Superior temporal gyrus (tissue), 1 donor: ENCODE measurements at regions not wholly inside any gene's neighbourhood (a gene's known extent, or its start where the extent isn't known, plus 50 kb on each side); places are given as distances from the start of the nearest gene placed in this dataset.

Experiments used
- DNase-seq: peaks from one replicate; pipeline ENCODE4 v3.0.0-alpha.2; 2016; ENCODE audit errors: extremely low spot score

GRCh38 chr10:129101232-129101980 lies 365.6 kb upstream of the MGMT start:
- DNase-seq, result no peak

DNA sequence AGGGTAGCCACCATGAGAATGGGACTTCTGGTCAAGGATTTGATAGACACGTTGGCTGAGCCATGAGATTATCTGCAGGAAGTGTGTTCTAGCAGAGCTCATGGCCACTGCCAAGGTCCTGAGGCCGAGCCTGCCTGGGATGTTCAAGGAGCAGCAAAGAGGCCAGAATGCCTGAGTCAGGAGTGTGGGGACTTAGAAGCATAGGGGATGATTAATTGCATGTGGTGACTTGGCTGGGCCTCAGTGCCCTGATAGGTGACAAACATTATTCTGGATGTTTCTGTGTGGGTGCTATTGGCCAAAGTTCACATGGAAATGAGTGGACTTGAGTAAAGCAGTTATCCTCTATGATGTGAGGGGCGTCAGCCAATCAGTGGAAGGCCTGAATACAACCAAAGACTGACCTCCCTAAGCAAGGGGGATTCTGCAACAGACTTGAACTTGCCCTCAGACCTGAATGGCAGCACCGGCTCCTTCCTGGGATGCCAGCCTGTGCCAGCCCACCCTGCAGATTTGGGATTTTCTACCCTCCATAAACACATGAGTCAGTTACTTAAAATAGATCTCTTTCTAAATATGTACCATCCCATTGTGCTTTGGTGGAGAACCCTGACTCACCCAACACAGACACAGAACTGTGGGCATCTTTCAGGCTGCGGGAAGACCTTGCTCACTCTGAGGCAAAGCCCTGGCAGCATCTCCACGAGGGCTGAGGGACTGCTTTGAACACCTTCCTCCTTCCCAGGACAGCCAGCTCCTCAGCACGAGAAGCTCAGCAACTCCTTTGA lies 363.9 kb upstream of the MGMT start:
- no peak for DNase-seq

DNA sequence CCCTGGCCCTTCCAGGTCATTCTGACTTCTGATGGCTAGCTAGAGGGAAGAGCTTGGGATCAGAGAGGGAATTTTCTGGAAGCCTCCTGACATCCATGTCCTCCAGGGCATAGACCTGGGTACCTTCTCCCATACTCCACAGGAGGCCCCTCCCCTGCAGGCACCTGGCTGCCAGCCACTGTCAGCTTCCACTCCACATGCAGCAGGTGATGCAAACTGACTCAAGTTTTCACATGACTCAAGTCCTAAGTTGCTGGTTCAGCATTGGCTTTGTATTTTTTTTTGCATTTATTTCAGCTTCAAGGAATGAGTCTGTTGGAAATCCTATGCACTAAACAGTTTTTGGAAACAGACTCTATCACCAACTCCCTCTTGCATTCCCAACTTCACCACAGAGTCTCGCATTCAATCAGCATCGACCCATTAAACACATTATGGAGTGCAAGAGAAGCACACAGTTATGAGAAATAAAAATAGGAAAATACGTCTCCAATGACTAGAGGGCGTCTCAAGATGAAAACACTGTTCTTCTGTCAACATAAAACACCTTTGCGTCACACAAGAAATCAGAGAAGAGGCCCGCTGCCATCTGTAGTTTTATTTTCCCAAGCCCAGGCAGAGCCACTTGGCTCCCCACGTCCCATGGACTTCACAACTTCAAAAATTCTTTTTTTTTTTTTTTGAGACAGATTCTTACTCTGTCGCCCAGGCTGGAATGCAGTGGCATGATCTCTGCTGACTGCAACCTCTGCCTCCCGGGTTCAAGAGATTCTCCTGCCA lies 362.6 kb upstream of the MGMT start:
- DNase-seq, result no peak

GRCh38 chr10:129105266-129105665 lies 361.8 kb upstream of the MGMT start:
- no peak for DNase-seq

GRCh38 chr10:129106314-129106713 lies 360.7 kb upstream of the MGMT start:
- no peak for DNase-seq

GRCh38 chr10:129107525-129107924 lies 359.5 kb upstream of the MGMT start:
- DNase-seq, result no peak

DNA sequence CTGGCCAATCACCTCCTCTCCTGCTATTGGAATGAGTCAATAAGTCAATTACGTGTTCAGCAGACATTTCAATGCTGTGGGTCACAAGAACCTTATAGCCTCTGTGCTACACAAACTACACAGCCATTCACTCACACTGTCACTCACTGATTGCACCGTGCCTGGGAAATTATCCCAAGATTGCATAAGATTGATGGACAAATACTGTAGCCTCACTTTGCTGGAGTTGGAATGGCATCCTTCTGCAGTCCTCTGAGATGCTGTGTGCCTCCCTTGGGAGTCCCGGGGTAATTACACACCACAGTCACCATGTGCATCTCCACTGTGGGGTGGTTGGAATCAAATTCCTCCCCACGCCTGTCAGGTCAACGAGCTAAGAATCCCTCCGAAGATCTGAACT lies 358.7 kb upstream of the MGMT start:
- no peak for DNase-seq

- no peak for DNase-seq
Measured at GRCh38 chr10:129108994-129109393, 358.0 kb upstream of the MGMT start.

- DNase-seq, result no peak
Measured at GRCh38 chr10:129110780-129111179, 356.3 kb upstream of the MGMT start.

DNA sequence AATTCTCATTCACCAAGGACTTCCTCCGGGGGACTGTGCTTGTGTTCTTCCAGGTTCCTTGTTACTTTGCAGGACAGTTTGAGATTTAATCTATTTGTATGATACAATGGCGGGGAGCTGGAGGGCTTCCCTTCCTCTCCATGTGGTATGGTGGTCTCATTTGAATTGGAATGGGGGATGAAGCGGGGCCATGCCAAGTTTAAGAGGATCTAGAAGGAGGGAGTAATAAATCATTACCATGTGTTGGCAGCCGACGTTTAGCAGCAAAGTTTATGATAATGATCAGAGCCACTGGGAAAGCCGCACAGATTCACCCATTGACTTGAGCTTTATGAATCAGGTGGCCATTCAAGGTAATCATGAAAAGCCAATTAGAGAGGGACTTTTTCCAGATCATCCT lies 355.1 kb upstream of the MGMT start:
- no peak for DNase-seq

- no peak for DNase-seq
Measured at GRCh38 chr10:129114588-129114987, 352.5 kb upstream of the MGMT start.

- DNase-seq, result no peak
Measured at GRCh38 chr10:129116371-129116770, 350.7 kb upstream of the MGMT start.

GRCh38 chr10:129120441-129120840 lies 346.6 kb upstream of the MGMT start:
- DNase-seq, result no peak

DNA sequence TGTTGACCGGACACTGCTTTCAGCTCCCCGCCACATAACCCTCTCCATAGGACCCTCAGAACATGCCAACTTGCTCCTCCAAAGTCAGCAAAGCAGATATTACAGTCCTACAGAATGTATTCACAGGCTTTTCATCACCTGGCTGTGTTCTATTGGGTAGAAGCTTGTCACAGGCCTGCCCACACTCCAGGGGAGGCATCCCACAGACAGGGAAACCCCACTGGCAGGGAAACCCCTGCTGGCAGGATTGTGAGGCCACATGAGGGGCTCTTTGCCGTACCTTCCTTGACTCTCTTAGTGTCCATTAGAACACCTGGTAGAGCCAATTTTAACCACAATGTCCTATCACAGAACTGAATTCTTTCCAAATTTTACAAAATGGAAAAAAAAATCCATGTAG lies 344.2 kb upstream of the MGMT start:
- no peak for DNase-seq

DNA sequence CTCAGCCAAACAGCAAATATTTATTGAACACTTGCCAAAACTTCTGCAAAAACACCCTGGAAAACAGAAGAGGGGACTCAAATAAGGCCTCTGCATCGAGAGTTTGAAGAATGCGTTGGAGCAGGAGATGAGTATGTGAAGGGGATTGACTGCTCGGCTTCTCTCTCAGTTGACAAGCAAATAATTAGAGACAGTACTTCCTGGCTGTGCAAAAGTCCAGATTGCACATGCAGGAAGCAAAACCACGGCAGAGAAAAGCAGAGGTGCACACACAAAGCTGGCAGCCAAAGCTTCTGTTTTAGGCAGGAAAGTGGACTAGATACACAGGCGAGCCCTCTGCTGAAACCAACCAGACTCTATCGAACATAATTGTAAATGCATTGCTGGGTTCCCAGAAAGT lies 343.6 kb upstream of the MGMT start:
- no peak for DNase-seq

DNA sequence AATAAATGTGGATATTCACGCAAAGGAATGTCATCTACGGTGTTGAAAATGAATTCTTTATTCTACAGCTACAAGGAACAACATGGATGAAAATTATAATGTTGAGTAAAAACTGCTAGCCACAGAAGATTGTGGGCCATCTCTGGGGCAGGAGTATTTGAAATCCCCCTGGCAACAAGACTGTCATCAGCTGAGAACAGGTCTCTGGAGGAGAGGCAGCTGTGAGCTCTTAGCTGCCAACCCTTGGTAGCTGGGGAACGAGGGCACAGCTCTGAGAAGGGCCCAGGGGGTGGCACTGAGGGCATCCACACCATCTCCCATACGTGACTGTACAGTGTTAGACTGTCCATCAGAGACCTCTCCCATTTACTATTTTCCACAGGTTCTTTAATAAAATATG lies 340.1 kb upstream of the MGMT start:
- DNase-seq, result no peak

- no peak for DNase-seq
Measured at GRCh38 chr10:129131457-129132132, 335.4 kb upstream of the MGMT start.

GRCh38 chr10:129133856-129134255 lies 333.2 kb upstream of the MGMT start:
- no peak for DNase-seq

GRCh38 chr10:129134371-129134770 lies 332.7 kb upstream of the MGMT start:
- DNase-seq, result no peak

GRCh38 chr10:129135624-129136023 lies 331.4 kb upstream of the MGMT start:
- no peak for DNase-seq

- DNase-seq, result no peak
Measured at GRCh38 chr10:129136074-129136473, 331.0 kb upstream of the MGMT start.

- DNase-seq, result no peak
Measured at GRCh38 chr10:129136951-129137350, 330.1 kb upstream of the MGMT start.
